Stimulated activated CD8-positive, alpha-beta memory T cell treated with anti-CD3 and anti-CD28 coated beads, Interleukin-7, amount 100 ng/mL, for 24 hours (primary cell): ENCODE measurements at regions not wholly inside any gene's neighbourhood (a gene's known extent, or its start where the extent isn't known, plus 50 kb on each side); places are given as distances from the start of the nearest gene placed in this dataset.

Experiments
- DNase-seq: peaks from one replicate; pipeline ENCODE4 v3.0.0-alpha.2; 2020; ENCODE audit warnings: low read depth

DNA sequence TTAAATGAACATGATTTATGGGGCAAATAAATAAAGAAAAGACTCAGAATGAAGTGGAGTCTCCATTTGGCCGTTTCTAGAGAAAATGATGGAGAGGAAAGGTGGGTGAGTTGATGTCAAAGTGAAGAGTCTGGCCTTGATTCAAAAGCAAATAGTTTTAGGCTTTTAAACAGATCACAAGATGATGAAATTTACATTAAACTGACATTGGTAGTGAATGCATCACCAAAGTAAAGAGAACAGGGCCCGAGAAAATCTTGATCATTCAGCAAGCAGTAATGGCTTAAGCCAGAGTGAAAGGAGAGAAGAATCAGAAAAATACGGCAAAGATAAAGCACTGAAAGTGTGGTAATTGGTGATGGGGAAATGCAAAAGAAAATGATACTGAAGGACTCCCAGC, 460.0 kb upstream of the SGCD start:
- no peak for DNase-seq

DNA sequence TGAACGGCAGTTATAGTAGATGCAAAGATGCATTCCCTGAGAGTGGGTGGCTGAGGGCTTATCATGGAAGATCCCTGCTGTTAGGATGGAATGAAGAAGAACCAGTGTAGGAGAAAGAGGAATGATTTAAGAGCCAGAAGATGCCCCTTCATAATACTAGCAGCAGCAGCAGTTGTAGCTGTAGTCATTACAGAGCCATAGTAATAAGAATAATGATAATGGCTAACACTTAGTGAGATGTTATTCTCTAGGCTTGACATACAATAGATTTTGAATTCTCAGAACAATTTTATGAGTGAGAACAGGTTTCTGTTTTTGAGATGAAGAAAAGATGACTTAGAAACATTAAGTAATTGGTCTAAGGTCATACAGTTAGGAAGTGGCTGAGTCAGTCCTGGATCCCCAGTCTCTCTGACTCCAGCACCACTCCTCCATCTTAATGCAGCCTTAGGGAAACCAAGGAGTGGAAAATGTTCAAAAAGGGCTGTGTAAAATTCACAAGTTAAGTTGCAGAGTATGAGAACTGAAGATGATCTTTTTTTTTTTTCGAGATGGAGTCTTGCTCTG, 459.4 kb upstream of the SGCD start:
- DNase-seq = no peak

DNA sequence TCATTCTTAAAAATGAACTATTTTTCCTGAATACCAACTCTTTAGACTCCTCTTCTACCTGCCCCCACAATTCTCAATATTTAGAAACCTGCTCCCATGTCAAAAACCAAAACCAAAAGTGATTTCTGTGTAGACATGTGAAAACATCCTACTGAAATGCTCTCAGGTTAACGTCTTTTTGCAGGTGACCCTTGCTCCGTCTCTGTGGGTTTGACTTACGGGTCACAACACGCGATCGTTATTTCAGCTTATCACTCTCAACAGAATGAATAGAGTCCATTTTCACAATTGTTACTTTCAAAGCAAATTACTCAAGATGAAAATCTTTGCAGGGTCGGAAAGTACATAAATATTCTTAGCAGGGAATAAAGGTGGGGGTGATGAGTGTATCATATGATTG, 456.3 kb upstream of the SGCD start:
- no peak for DNase-seq

DNA sequence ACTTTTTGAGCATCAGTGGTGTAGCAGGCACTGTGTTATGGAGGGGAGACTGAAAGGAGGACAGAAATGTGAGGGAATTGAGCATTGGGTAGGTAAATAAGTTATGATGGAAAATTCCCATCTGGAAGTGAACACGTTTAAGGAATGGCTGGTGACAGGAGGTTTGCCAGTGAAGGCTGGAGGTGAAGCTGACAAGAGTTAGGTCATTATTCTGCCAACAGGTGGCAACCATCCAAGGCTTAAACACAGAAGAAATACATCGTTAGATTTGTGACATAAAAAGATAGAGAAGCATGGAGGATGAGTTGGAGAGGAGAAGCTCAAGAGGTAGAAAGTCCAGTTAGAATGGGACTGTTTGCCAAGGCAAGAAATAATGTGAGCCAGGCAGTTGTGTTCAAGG, 455.3 kb upstream of the SGCD start:
- DNase-seq = no peak

DNA sequence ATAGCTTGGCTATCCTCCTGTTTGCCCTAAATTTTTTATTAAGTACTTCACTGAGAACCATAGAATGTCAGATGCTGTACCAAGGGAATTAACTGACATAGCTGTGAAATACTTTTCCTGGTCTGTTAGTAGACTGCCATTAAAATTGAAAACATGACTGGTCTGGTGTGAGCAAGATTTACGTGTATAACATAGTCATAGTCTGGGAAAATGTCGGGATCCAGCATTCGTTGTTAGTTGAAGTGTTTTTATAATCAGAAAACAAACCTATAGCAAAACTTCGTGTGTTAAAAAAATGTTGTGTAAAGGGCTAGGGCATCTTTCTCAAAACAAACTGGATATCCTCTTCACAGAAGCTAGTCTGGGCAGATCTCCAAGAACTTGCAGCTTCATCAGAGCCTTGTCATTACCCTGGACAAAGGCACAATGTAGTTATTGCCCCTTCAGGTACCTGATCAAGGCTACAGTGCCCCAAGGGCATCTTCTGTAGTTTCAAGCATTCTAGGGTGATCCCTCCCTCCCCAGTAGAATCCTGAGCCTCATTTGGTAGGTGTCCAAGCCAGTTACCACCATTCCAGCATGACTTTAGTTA, 454.2 kb upstream of the SGCD start:
- DNase-seq = no peak

DNA sequence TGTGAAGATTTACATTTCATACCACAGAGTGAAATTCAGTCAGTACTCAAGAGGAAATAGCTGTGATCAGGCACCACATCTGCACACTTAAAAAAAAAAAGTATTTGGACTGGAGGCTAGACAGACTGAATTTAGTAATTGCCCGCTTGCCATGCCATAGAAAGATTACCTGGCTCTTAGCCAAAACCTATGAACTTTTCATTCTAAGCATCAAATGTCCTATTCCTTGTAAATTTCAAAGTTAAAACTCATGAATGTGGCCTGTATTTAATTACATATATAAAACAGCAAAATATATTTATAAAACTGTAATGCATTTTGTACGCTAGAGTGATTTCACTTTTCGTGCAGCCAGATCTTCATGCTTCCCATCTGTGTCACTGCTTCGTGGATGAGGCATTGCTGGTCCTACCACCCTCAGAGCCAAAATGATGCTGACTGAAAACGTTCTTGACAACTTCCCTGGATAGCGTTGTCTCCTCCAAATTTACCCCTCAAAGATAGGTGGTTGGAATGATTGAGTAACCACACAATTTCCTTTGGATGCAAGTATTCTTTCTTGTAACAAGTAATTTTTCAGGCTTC, 447.9 kb upstream of the SGCD start:
- DNase-seq = no peak

DNA sequence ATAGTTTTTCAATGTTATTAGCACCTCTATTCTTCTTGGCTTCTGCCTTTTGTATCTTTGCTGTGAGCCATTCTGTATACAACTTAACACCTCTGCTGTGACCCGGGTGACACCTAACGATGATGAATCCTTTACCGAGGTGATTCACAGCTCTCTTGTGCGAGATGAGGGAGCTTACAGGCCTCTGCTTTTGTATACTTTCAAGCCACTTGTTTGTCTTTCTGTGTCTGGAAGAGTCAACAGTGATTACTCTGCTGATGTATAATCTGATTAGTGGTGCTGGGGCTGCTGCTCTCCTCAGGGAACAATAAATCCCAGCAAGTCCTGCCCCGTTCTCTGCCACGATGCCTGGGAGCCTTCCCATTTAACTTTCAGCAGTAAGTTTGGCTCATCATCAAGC, 442.9 kb upstream of the SGCD start:
- DNase-seq = no peak

DNA sequence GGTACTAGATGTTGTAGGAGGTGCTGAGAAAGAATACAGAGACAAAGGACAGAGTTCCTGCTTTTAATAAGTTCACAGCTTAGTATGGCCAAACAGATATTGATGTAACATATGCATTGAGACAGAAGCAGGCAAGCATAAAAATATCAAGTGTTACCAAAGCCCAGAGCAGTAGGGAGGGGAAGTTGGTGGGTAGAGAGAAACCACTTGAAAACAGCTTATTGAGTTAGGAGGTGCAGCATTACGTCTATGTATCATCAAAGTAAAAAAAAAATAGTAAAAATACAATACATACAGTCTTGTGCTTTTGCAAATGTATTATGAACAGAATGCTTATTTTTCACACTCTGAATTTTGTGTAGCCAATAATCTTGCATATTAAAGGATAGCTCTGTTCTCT, 441.8 kb upstream of the SGCD start:
- no peak for DNase-seq

DNA sequence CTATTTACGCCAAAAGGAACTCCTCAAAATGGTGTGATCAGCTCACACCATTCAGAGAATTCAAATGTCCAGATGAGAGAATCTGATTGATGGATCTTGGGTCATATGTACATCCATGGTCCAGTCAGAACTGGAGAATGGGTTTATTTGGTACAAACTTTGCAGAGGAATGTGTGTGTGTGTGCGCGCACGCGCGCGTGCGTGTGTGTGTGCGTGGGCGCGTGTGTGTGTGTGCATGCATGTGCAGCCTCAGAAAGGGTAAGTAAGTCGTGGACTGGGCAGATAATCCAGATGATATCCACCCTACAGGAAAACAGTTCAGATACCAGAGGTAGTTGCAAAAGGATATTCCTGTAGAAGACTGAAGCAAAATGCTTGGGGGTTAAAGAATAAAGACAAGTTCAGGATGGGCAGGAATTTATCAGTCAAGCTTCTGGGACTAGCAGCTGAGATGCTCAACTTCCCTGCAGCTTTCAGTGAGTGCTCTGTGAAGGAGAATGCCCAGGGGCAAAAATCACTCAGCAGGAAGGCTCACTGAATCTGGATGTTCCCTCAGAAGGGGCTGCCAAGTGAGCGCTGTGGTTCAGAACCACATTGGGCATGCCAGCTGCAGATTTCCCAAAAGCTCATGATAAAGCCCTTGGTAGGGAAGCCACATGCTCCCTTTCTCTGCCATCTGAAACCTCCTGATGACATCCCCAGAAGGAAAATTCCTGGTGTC, 440.5 kb upstream of the SGCD start:
- DNase-seq = no peak

DNA sequence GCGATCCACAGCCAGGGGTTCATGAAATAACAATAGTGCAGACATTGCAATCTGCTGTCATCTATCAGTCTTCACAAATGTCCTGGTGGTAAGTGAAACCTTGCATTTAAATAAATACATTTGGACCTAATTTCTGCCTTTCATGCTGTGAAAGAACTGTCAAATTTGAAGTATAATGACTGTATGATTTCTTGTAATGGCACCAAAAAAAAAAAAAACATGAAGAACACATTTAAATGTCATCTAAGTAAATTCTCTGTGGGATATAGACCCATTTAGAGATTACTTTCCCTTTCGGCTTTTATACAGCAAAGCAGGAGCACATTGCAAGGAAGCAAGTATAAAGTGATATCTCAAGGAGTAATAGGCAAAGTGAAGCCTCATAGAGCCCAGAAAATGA, 431.5 kb upstream of the SGCD start:
- DNase-seq = no peak

DNA sequence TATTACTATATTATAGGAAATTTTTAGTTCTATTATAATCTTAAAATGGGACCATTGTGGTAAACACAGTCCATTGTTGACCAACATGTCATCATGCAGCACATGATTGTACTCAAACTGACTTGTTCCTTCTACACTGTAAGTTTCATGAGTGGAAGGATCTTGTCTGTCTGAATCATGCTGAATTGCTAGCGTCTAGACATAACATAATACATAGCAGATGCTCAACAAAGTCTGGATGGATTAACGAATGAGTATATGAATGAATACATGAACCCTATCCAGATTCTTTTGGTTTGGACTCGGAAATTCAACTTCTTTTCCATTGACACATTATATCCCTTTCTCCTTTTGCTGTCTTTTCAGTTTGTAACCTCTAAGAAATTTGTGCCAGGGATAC, 429.2 kb upstream of the SGCD start:
- DNase-seq = no peak

DNA sequence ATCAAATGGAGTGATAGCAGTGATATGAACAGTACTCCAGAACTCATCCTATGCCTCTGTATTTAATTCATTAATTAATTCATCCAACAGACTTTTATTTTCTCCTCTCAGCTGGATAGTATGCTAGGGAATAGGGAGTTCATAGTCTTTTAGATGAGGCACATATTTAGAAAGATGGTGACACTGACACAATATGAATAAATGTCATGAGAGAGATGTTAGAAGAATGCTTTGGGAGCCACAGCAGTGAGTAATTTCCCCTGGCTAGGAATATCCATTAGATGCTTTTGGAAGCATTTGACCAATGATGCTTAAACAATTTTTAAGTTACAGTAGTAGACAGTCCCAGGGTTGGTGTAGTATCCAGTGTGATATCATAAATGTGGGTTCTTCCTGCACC, 428.7 kb upstream of the SGCD start:
- DNase-seq = no peak

DNA sequence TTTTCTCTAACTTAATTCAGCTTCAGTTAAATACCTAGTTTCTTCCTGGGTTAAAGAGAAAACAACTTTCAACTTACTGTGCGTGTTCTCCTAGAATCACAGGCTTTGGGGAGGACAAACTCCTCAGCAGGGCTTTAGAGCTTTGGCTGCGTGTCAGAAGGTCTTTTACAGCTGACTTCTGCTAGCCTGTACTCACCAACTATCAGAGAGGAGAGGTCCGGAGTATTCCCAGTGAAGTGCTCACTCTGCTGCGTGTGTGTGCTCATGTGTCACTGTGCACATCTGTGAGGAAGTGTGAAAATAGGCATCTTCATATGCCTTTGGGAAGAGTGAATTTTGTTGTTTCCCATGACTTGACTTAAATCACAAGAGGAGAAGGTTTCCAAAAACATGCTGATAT, 423.2 kb upstream of the SGCD start:
- DNase-seq = no peak

DNA sequence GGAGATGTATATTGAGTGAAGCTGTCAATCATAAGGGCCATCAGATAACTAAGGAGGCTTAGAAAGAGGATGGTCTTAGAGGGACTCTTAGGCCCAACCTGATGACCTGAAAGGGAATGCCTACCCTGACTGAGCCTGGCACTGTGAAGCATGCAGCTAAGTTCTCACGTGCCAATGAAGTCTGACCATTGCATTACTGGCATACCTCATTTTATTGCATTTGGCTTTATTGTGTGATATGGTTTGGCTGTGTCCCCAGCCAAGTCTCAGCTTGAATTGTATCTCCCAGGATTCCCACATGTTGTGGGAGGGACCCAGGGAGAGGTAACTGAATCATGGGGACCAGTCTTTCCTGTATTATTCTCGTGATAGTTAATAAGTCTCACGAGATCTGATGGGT, 421.6 kb upstream of the SGCD start:
- DNase-seq = no peak

DNA sequence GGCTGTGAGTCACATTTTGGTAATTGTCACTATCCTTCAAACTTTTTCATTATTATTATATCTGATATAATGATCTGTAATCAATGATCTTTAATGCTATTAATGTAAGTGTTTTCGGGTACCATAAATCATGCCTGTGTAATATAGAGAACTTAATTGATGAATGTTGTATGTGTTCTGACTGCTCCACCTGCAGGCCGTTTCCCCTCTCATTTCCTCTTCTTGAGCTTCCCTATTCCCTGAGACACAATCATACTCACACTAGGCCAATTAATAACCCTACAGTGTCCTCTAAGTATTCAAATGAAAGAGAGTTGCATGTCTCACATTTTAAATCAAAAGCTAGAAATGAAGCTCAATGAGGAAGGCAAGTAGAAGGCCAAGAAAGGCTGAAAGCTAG, 420.9 kb upstream of the SGCD start:
- no peak for DNase-seq

DNA sequence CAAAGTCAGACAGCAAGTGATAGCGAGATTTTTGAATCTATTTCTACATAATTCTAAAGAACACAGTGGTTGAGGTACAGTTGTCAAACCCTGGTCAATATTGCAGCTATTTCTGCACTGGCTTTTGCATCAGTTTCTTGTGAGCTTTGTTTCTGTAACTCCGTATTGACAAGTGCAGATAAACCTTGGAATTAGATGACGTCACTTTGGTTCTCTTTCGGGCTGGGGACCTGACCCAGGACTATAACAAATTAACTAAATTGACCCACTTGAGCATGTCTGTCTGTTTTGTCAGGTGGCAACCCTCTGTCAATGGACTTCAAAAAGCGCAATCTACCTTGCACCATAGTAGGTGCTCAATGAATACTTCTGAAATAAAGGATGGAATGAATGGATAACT, 418.4 kb upstream of the SGCD start:
- no peak for DNase-seq

DNA sequence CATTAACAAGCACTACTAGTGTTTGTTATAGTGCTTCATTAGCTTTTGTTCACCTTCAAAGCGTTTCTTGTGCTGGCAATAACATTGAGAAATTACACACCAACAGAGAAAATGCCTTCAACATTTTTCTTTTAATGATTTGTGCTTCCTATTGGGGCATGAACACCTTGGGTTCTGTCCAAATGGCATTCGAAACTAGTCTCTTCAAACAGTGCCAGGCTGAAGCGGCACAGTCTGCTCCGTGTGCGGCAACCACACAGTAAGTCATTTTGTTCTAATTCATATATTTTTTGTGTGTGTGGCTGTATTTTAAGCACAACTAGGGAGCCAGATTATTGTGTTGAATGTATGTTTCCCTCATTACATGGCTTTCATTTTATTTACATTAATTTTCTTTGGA, 414.7 kb upstream of the SGCD start:
- DNase-seq = no peak

DNA sequence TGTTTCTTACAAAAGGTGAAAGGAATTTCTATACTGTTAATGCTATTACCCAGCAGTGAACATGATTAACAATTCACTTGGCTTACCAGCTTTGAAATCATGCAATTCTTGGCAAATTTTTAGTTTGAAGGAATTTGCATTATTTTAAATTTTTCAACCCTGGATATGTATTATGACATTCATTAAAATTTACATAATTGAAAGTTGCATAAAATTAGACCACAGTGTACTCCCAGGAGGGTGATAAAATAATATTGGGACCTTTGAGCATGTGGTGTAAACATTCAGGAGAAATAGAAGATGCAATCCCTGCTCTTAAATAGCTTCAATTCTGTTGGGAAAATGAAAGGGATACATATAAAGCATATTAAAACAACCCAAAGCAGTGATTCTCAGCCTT, 412.2 kb upstream of the SGCD start:
- no peak for DNase-seq

DNA sequence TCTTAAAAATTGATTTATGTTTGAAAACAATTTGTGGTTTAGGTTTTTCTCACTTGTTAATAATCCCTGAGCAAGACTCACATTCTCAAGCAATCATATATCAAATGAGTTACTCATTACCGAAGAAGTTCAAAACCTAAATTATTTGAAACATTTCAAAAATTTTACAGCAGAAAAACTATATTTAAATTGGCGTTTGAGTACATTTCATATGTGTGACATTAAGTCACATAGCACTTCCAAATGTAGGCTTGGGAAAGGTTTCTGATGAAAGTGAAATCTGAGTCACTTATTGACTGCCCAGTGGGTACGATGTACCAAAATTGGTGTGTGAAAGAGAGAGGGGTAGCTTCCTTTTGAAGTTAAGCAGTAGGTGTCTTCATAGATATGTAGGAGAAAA, 411.4 kb upstream of the SGCD start:
- DNase-seq = no peak

DNA sequence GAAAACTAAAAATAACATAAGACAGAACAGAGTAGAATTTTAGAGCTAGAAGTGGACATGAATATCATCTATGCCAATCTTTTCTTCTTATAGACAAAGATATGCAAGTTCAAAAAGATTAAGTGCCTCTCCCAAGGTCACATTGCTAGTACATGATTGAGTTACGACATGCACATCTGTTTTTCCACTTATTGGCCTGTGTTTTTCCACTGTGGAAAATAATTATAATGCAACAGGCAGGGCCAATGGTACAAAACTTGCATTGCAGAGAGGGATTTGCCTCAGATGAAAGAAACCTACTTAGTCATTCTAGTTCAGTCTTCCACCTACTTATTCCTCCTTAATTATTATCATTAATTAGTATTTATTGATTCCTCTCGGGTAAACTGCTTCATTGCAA, 407.8 kb upstream of the SGCD start:
- no peak for DNase-seq

DNA sequence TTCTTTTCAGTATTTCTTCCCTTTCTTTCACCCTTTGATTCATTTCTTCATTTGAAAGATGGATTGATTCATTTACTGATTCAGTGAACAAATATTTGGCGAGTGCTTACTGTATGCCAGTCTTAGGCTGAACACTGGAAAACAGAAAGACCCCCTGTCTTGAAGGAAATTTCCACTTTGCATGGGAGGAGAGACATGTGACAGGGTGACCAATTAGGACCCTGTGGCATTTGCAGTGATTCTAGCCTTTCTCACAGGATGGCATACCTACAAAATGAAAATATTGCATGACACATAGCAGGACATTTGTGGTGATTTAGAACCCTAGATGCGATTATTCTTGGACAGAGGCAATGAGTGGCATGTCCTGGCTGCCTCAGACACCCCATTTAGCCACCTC, 407.2 kb upstream of the SGCD start:
- DNase-seq = no peak

DNA sequence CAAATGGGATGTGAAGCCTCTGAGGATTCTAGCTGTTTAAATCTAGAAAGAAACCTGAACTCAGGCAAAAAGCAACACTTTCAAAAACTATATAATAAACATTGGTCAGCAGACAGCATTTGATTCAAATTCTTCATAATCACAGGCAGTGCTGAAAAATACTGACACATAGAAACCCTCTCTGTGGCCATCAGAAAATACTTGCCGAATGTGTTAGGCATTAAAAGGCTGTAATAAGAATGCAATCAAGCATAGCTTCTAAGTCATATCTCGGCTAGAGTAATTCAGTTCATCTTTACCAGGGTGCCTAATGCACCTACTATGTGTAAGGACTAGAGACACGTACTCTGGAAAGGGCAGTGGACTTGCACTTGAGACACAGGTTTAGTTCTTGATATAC, 405.3 kb upstream of the SGCD start:
- DNase-seq = no peak

DNA sequence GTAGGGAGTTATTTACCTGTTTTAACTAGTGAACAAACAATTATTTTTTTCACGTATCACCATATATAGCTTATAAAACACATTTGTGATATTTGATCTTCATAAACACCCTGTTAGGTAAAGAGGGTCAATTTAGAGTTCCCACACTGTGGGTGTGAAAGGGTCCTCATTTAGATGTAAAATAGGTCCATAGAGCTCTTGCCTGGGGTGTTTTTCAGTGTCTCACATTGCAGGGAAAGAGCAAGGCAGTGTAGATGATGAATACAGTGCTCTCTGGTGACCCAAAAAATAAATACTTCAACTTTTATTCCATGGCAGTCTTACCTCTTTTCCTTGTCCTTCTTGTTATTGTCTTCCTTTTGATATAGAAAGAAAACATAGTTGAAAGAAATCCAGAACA, 403.2 kb upstream of the SGCD start:
- DNase-seq = no peak

DNA sequence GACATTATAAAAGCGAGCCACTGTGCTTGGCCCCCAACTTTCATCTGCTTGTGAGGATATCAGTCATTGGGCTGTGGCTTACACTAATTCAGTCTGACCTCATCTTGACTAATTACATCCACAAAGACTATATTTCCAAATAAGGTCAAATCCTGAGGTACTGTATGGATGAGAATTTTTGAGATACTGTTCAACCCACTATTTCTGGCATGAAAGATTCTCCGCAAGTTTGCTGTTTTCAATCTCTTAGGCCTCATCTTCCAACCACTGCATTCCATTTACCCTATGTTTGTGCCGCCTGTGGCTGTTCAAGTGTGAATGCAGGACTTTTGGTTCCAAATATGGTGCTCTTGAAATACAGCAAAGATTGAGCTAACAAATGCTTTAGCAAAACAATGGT, 400.9 kb upstream of the SGCD start:
- DNase-seq = no peak
